T-cell (primary cell): ENCODE measurements at regions not wholly inside any gene's neighbourhood (a gene's known extent, or its start where the extent isn't known, plus 50 kb on each side); places are given as distances from the start of the nearest gene placed in this dataset.
"Not testable (repeated sequence)": the region's sequence is repeated elsewhere in the genome, so short reads cannot be mapped to it uniquely, and the experiment has no call there.

Source experiments
- ATAC-seq, 4 experiments: fragments of 200-7000 bp in 3 of 4; fragments of 150-1000 bp in 1 of 4; cut with Tn5 transposase; replicated peaks in 1 of 4; 1 replicate in 3 of 4; 2 replicates in 1 of 4; pipeline ENCODE4 v1.10.0; 2021; ENCODE audit warnings: moderate library complexity in 3 of 4, mild to moderate bottlenecking in 2 of 4, moderate number of reproducible peaks in 1 of 4
- CTCF ChIA-PET, 2 donors: fragments of 300-600 bp; sonication (Branson Sonifier 250); formaldehyde crosslinking; loops; one replicate each; lab custom pipeline; 2022; ENCODE audit warnings: antibody characterized with exemption in 2 of 2; lab: Charles Lee
- POLR2A ChIA-PET, 2 donors: fragments of 300-600 bp; sonication (Branson Sonifier 250); formaldehyde crosslinking; loops; one replicate each; lab custom pipeline; 2022; ENCODE audit warnings: antibody characterized with exemption in 2 of 2; lab: Charles Lee
- DNase-seq, 35 experiments: peaks; one replicate each; pipeline versions ENCODE4 v3.0.0 to v3.0.0-alpha.2; 2013 to 2023
- H3K27ac ChIP-seq: one replicate; pipeline ENCODE4 v1.5.1; 2013; ENCODE audit warnings: low read length
- H3K27me3 ChIP-seq, 2 experiments: replicated peaks in 1 of 2; 1 replicate in 1 of 2; 2 replicates in 1 of 2; pipeline versions ENCODE4 v1.6.1 to v1.7.0; 2013; ENCODE audit warnings: low read length in 1 of 2, mixed read lengths in 1 of 2; ENCODE audit not compliant: control insufficient read depth in 2 of 2, insufficient read depth in 2 of 2; ENCODE audit errors: extremely low read depth in 1 of 2
- H3K36me3 ChIP-seq, 2 donors: 1 replicate in 1 of 2; 2 replicates in 1 of 2; pipeline versions ENCODE4 v1.6.1 to v1.7.0; 2013; ENCODE audit warnings: low read length in 1 of 2; ENCODE audit not compliant: control insufficient read depth in 2 of 2, insufficient read depth in 1 of 2; ENCODE audit errors: extremely low read depth in 1 of 2
- H3K4me1 ChIP-seq, 2 experiments: 1 replicate in 1 of 2; 2 replicates in 1 of 2; pipeline versions ENCODE4 v1.6.1 to v1.7.0; 2013; ENCODE audit warnings: low read length in 2 of 2, mixed read lengths in 1 of 2; ENCODE audit not compliant: insufficient read depth in 2 of 2, control insufficient read depth in 1 of 2; ENCODE audit errors: extremely low read depth in 1 of 2
- H3K4me3 ChIP-seq, 2 donors: 1 replicate in 1 of 2; 2 replicates in 1 of 2; pipeline versions ENCODE4 v1.5.1 to v1.7.0; 2013; ENCODE audit warnings: mild to moderate bottlenecking in 2 of 2, low read length in 1 of 2, moderate library complexity in 1 of 2; ENCODE audit not compliant: control insufficient read depth in 1 of 2; ENCODE audit errors: extremely low read depth in 1 of 2
- H3K9me3 ChIP-seq: 2 replicates; pipeline ENCODE4 v1.7.0; 2013
- H3K27ac Mint-ChIP-seq, 2 donors: one replicate each; pipeline ENCODE4 v1.8.0; 2020 to 2021; ENCODE audit warnings: mild to moderate bottlenecking in 2 of 2, mixed read lengths in 2 of 2
- H3K27me3 Mint-ChIP-seq, 2 donors: one replicate each; pipeline ENCODE4 v1.8.0; 2021 to 2022; ENCODE audit warnings: mixed read lengths in 2 of 2
- H3K36me3 Mint-ChIP-seq: one replicate; pipeline ENCODE4 v1.8.0; 2021; ENCODE audit warnings: mixed read lengths
- H3K4me1 Mint-ChIP-seq, 3 donors: one replicate each; pipeline ENCODE4 v1.8.0; 2020 to 2022; ENCODE audit warnings: mixed read lengths in 3 of 3, mild to moderate bottlenecking in 1 of 3
- H3K4me3 Mint-ChIP-seq, 3 donors: one replicate each; pipeline ENCODE4 v1.8.0; 2020 to 2022; ENCODE audit warnings: mild to moderate bottlenecking in 3 of 3, mixed read lengths in 3 of 3, moderate library complexity in 3 of 3
- H3K9me3 Mint-ChIP-seq, 3 donors: one replicate each; pipeline ENCODE4 v1.8.0; 2020 to 2022; ENCODE audit warnings: mixed read lengths in 3 of 3
- WGBS: methylation state at CpG from one replicate; pipeline ENCODE4 v1.1.5; 2013; ENCODE audit warnings: missing lambda C conversion rate; ENCODE audit not compliant: insufficient coverage; 5-methylcytosine and 5-hydroxymethylcytosine counted together

- H3K4me3 Mint-ChIP-seq, result no peak overlapping the region
- no peaks in the 10 kb centered on the region for H3K4me1 Mint-ChIP-seq
- H3K9me3 ChIP-seq, result no peaks in the 10 kb centered on the region
- no peak overlapping the region for H3K27ac Mint-ChIP-seq
- peaks cover 0 to 25% of the 10 kb centered on the region in 2 experiments for H3K27me3 ChIP-seq
- no peaks in the 10 kb centered on the region for H3K36me3 ChIP-seq
- no peaks in the 10 kb centered on the region for H3K9me3 Mint-ChIP-seq
- no peak for DNase-seq
- H3K4me1 ChIP-seq, result no peaks in the 10 kb centered on the region
- H3K27ac ChIP-seq, result no peak overlapping the region
- POLR2A ChIA-PET, result no interaction called here
- no peak overlapping the region for H3K4me3 ChIP-seq
- WGBS, result no CpG with 5 or more reads among the region's 2 CpGs
- no peaks in the 10 kb centered on the region for H3K36me3 Mint-ChIP-seq
- CTCF ChIA-PET, result no interaction called here
- ATAC-seq, result no peak
- H3K27me3 Mint-ChIP-seq, result peaks cover 13 to 22% of the 10 kb centered on the region in 2 donors
Observed at GRCh38 chr19:31041461-31041860, 307.8 kb downstream of the TSHZ3 start.

GRCh38 chr19:31039151-31039550 is 310.1 kb downstream of the TSHZ3 start:
- H3K36me3 ChIP-seq, result no peaks in the 10 kb centered on the region
- Mint-ChIP-seq H3K27me3 (peaks cover 13 to 22% of the 10 kb centered on the region in 2 donors), H3K36me3 (no peaks in the 10 kb centered on the region), H3K9me3 (peaks cover 0 to 5% (median 0%) of the 10 kb centered on the region in 3 donors), H3K27ac (no peak overlapping the region), H3K4me1 (no peaks in the 10 kb centered on the region), H3K4me3 (no peak overlapping the region)
- no peaks in the 10 kb centered on the region for H3K9me3 ChIP-seq
- no peak for DNase-seq
- ChIA-PET CTCF (no interaction called here), POLR2A (no interaction called here)
- no peak overlapping the region for H3K27ac ChIP-seq
- WGBS, result 68% methylated on average over 2 of the region's 4 CpGs
- peaks cover 0 to 25% of the 10 kb centered on the region in 2 experiments for H3K27me3 ChIP-seq
- H3K4me3 ChIP-seq, result no peak overlapping the region
- H3K4me1 ChIP-seq, result no peaks in the 10 kb centered on the region
- no peak for ATAC-seq

GRCh38 chr19:31037286-31037980 is 311.8 kb downstream of the TSHZ3 start:
- peaks cover 13 to 22% of the 10 kb centered on the region in 2 donors for H3K27me3 Mint-ChIP-seq
- POLR2A ChIA-PET, result interaction anchor here in 1 of 2 donors (0.6 kb wide), 1 partner anchor 66 kb away, joined by 3 read pairs; no protein-coding TSS in a partner anchor

GRCh38 chr19:31031455-31031854 is 317.8 kb downstream of the TSHZ3 start:
- H3K27me3 Mint-ChIP-seq, H3K4me3 ChIP-seq, H3K4me3 Mint-ChIP-seq, H3K4me1 ChIP-seq, POLR2A ChIA-PET, H3K4me1 Mint-ChIP-seq, CTCF ChIA-PET, H3K27me3 ChIP-seq, H3K36me3 ChIP-seq, H3K9me3 Mint-ChIP-seq, H3K27ac Mint-ChIP-seq, DNase-seq, H3K27ac ChIP-seq, ATAC-seq, H3K9me3 ChIP-seq, H3K36me3 Mint-ChIP-seq: not testable (repeated sequence)
- no CpG with 5 or more reads among the region's 4 CpGs for WGBS

More at GRCh38 chr19:31037286-31037980, 311.8 kb downstream of the TSHZ3 start:
- H3K27me3 ChIP-seq, result peaks cover 0 to 25% of the 10 kb centered on the region in 2 experiments
- H3K27ac ChIP-seq, result no peak overlapping the region
- H3K4me1 ChIP-seq, result no peaks in the 10 kb centered on the region
- no peaks in the 10 kb centered on the region for H3K4me1 Mint-ChIP-seq
- no peak overlapping the region for H3K27ac Mint-ChIP-seq
- H3K36me3 ChIP-seq, result no peaks in the 10 kb centered on the region
- CTCF ChIA-PET, result no interaction called here
- 79% methylated on average over 2 of the region's 3 CpGs for WGBS
- H3K4me3 Mint-ChIP-seq, result no peak overlapping the region
- no peaks in the 10 kb centered on the region for H3K9me3 ChIP-seq
- no peak overlapping the region for H3K4me3 ChIP-seq
- no peaks in the 10 kb centered on the region for H3K36me3 Mint-ChIP-seq
- peaks cover 0 to 5% (median 0%) of the 10 kb centered on the region in 3 donors for H3K9me3 Mint-ChIP-seq
- DNase-seq, result no peak
- ATAC-seq, result no peak

- Histone ChIP-seq H3K4me3 (no peak overlapping the region), H3K27me3 (peaks cover 0 to 6% of the 10 kb centered on the region in 2 experiments), H3K4me1 (no peaks in the 10 kb centered on the region), H3K9me3 (no peaks in the 10 kb centered on the region), H3K27ac (no peak overlapping the region), H3K36me3 (no peaks in the 10 kb centered on the region)
- POLR2A ChIA-PET, result no interaction called here
- Mint-ChIP-seq H3K36me3 (no peaks in the 10 kb centered on the region), H3K27me3 (peaks cover 8 to 10% of the 10 kb centered on the region in 2 donors), H3K9me3 (peaks cover 0 to 12% (median 0%) of the 10 kb centered on the region in 3 donors), H3K4me1 (no peaks in the 10 kb centered on the region), H3K4me3 (no peak overlapping the region), H3K27ac (no peak overlapping the region)
- 95% methylated on average over 7 of the region's 10 CpGs for WGBS
- DNase-seq (no peak), ATAC-seq (no peak)
- CTCF ChIA-PET, result no interaction called here
Observed at GRCh38 chr19:31023038-31023437, 326.2 kb downstream of the TSHZ3 start.

- Histone ChIP-seq H3K27ac (no peak overlapping the region), H3K4me1 (no peaks in the 10 kb centered on the region), H3K9me3 (no peaks in the 10 kb centered on the region), H3K36me3 (no peaks in the 10 kb centered on the region), H3K27me3 (peaks cover 0 to 3% of the 10 kb centered on the region in 2 experiments), H3K4me3 (no peak overlapping the region)
- DNase-seq (no peak), ATAC-seq (no peak)
- WGBS, result 100% methylated on average over 2 of the region's 5 CpGs
- Mint-ChIP-seq H3K9me3 (peaks cover 0 to 6% (median 0%) of the 10 kb centered on the region in 3 donors), H3K36me3 (no peaks in the 10 kb centered on the region), H3K4me3 (no peak overlapping the region), H3K4me1 (no peaks in the 10 kb centered on the region), H3K27ac (no peak overlapping the region), H3K27me3 (peaks cover 12 to 14% of the 10 kb centered on the region in 2 donors)
- ChIA-PET CTCF (no interaction called here), POLR2A (no interaction called here)
Observed at GRCh38 chr19:31018936-31019335, 330.3 kb downstream of the TSHZ3 start.
